ENCODE measurements at regions not wholly inside any gene's neighbourhood (a gene's known extent, or its start where the extent isn't known, plus 50 kb on each side); places are given as distances from the start of the nearest gene placed in this dataset.

DNA sequence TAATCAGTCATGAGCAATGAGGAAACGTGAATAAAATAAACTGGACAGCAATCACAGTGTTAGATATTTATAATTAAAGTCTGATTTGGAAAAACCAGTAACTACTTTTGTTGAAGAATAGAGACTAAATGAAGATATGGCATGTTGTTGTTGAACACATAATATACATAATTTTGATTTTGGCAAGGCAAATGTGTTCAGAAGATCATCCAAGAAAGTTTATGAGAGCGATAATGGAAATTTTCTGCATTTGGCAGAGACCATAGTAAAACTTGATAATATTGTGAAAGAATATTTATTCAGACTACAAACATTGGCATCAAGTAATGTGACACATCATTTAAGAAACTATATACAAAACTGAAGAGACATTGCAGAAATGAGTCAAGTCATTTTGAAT is 620.7 kb downstream of the TMA16 start:
- TF ChIP-seq, protein P1, sequence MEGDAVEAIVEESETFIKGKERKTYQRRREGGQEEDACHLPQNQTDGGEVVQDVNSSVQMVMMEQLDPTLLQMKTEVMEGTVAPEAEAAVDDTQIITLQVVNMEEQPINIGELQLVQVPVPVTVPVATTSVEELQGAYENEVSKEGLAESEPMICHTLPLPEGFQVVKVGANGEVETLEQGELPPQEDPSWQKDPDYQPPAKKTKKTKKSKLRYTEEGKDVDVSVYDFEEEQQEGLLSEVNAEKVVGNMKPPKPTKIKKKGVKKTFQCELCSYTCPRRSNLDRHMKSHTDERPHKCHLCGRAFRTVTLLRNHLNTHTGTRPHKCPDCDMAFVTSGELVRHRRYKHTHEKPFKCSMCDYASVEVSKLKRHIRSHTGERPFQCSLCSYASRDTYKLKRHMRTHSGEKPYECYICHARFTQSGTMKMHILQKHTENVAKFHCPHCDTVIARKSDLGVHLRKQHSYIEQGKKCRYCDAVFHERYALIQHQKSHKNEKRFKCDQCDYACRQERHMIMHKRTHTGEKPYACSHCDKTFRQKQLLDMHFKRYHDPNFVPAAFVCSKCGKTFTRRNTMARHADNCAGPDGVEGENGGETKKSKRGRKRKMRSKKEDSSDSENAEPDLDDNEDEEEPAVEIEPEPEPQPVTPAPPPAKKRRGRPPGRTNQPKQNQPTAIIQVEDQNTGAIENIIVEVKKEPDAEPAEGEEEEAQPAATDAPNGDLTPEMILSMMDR (IDR thresholded peaks at IDR 0.05) = no peak
- TF ChIP-seq POLR2A (IDR thresholded peaks at IDR 0.05) = no peak
